Colonic mucosa (tissue), 4 donors: ENCODE measurements at regions not wholly inside any gene's neighbourhood (a gene's known extent, or its start where the extent isn't known, plus 50 kb on each side); places are given as distances from the start of the nearest gene placed in this dataset.
A peak's percentile ranks its signal among the peaks of the same experiment; 100 is the strongest.

Experiments used
- DNase-seq: peaks from one replicate; pipeline ENCODE4 v3.0.0-alpha.2; 2020
- H3K27ac ChIP-seq: fragments of 200-600 bp; one replicate; pipeline ENCODE4 v1.8.0; 2021
- H3K27me3 ChIP-seq: fragments of 200-600 bp; one replicate; pipeline ENCODE4 v1.8.0; 2021
- H3K36me3 ChIP-seq: fragments of 200-600 bp; one replicate; pipeline ENCODE4 v1.8.0; 2021
- H3K4me1 ChIP-seq: fragments of 200-600 bp; one replicate; pipeline ENCODE4 v1.8.0; 2021; ENCODE audit warnings: mild to moderate bottlenecking
- H3K4me3 ChIP-seq: fragments of 200-600 bp; one replicate; pipeline ENCODE4 v1.8.0; 2021
- H3K9ac ChIP-seq, 2 donors: one replicate each; pipeline ENCODE4 v1.7.0; 2013; ENCODE audit warnings: control low read depth in 2 of 2, low read depth in 2 of 2, low read length in 2 of 2
- H3K9me3 ChIP-seq: fragments of 200-600 bp; one replicate; pipeline ENCODE4 v1.8.0; 2021
- intact Hi-C: fragments of 100-400 bp; cut with DNase I; formaldehyde crosslinking; loops from one replicate; pipeline ENCODE4 v1.14.1; 2022
- TF ChIP-seq, protein P1 (sequence below): fragments of 200-600 bp; IDR thresholded peaks from one replicate; pipeline ENCODE4 v1.8.0; 2022; ENCODE audit warnings: antibody characterized with exemption, mild to moderate bottlenecking
- donor health status: healthy.
- donor health status: DM: no; HTN: no; CAD: no.
- donor health status: DM: no; HTN: no; CAD: no.

DNA sequence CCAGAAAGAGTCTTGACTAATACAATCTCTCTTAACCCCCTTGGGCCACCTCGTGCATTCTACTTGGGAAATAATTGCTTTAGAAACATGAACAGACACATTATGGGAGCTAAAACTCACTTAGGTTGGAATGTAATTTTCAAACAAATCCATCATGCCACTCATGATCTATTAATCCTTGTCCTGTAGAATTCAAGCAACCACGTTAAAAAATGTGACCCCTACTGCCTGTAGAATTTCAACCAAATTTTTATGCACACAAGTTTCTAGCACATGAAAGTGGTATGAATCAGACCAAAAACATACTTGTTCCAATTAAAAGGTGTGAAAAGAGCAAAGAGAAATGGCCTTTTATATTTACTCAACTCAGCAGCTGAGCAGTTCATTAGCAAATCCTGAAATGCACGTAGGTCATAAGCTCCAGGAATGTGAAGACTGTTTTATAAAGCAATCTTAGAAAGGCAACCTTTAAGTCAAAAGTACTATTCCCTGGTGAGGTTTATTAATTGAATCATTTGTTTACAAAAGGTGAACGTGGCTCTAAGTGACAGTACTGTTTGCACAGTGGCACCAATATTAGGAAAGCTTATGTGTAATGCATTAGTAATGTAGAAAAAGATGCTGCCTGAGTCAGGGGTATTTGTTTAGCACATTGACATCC, 459.4 kb upstream of the UBE2E3 start:
- no peaks in the 10 kb centered on the region for H3K9me3 ChIP-seq
- H3K9ac ChIP-seq, result no peak overlapping the region
- intact Hi-C loops, result no loop called here
- TF ChIP-seq, protein P1, sequence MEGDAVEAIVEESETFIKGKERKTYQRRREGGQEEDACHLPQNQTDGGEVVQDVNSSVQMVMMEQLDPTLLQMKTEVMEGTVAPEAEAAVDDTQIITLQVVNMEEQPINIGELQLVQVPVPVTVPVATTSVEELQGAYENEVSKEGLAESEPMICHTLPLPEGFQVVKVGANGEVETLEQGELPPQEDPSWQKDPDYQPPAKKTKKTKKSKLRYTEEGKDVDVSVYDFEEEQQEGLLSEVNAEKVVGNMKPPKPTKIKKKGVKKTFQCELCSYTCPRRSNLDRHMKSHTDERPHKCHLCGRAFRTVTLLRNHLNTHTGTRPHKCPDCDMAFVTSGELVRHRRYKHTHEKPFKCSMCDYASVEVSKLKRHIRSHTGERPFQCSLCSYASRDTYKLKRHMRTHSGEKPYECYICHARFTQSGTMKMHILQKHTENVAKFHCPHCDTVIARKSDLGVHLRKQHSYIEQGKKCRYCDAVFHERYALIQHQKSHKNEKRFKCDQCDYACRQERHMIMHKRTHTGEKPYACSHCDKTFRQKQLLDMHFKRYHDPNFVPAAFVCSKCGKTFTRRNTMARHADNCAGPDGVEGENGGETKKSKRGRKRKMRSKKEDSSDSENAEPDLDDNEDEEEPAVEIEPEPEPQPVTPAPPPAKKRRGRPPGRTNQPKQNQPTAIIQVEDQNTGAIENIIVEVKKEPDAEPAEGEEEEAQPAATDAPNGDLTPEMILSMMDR, result no peak
- H3K4me1 ChIP-seq, result no peaks in the 10 kb centered on the region
- H3K27me3 ChIP-seq, result no peaks in the 10 kb centered on the region
- no peak overlapping the region for H3K4me3 ChIP-seq
- DNase-seq, result no peak
- no peak overlapping the region for H3K27ac ChIP-seq
- no peaks in the 10 kb centered on the region for H3K36me3 ChIP-seq

DNA sequence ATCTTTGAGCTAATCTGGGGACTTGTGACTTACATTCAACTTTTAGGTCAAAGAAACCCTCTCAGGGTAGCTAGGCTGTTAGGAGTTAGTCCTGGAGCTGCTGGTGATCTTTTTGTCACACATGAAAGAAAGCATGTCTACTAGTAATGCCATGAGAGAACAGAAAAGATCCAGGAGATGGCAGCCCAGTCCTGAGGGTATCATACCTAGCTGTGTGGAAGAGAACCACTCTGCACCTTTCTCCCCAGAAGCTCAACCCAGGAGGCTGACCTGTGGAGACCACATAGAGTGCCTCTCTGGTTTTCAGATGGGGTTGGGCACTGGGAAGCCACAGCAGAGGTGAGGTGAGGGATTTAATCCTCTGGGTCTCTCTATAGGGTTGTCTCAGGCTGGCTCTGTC, 460.2 kb upstream of the UBE2E3 start:
- TF ChIP-seq, protein P1, result no peak
- intact Hi-C loops, result no loop called here

GRCh38 chr2:180519276-180519675, 461.1 kb upstream of the UBE2E3 start:
- H3K9me3 ChIP-seq, result no peaks in the 10 kb centered on the region
- H3K27me3 ChIP-seq, result no peaks in the 10 kb centered on the region
- H3K4me1 ChIP-seq, result no peaks in the 10 kb centered on the region
- intact Hi-C loops, result no loop called here
- H3K9ac ChIP-seq, result no peak overlapping the region
- DNase-seq, result no peak
- H3K4me3 ChIP-seq, result no peak overlapping the region
- H3K27ac ChIP-seq, result no peak overlapping the region
- TF ChIP-seq, protein P1, result no peak
- H3K36me3 ChIP-seq, result no peaks in the 10 kb centered on the region

More for the DNA sequence above, 460.2 kb upstream of the UBE2E3 start:
- DNase-seq, result peak; percentile 18
- Histone ChIP-seq H3K9me3 (no peaks in the 10 kb centered on the region), H3K27me3 (no peaks in the 10 kb centered on the region), H3K4me3 (no peak overlapping the region), H3K4me1 (no peaks in the 10 kb centered on the region), H3K27ac (no peak overlapping the region), H3K9ac (no peak overlapping the region), H3K36me3 (no peaks in the 10 kb centered on the region)

DNA sequence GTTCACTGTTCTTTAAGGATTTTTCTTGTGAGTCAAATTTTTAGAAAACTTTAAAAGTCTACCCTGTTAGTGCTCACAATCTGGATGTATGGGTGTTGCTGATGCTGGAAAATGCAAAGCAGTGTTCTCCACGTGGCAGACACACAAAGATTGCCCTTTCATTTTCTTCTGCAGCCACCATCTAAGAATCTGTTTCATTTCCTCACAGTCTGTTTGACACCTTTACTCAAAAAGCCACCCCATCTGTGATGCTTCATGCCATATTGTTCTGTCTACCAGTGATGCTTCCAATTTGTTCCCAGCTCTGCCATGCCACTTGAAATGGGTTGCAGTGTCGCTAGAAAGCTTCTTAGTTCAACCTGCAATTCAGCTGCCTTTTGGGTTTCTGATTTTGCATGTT, 464.2 kb upstream of the UBE2E3 start:
- Histone ChIP-seq H3K9ac (no peak overlapping the region), H3K27ac (no peak overlapping the region), H3K27me3 (no peaks in the 10 kb centered on the region), H3K36me3 (no peaks in the 10 kb centered on the region), H3K4me3 (no peak overlapping the region), H3K9me3 (no peaks in the 10 kb centered on the region), H3K4me1 (no peaks in the 10 kb centered on the region)
- no peak for DNase-seq
- TF ChIP-seq, protein P1, result no peak
- intact Hi-C loops, result no loop called here

- no peaks in the 10 kb centered on the region for H3K36me3 ChIP-seq
- intact Hi-C loops, result no loop called here
- H3K27me3 ChIP-seq, result no peaks in the 10 kb centered on the region
- no peak overlapping the region for H3K9ac ChIP-seq
- no peak overlapping the region for H3K27ac ChIP-seq
- no peaks in the 10 kb centered on the region for H3K4me1 ChIP-seq
- H3K4me3 ChIP-seq, result no peak overlapping the region
- TF ChIP-seq, protein P1, result no peak
- no peaks in the 10 kb centered on the region for H3K9me3 ChIP-seq
- DNase-seq, result no peak
Measured at GRCh38 chr2:180513389-180513788, 467.0 kb upstream of the UBE2E3 start.
